ENCODE measurements at regions not wholly inside any gene's neighbourhood (a gene's known extent, or its start where the extent isn't known, plus 50 kb on each side); places are given as distances from the start of the nearest gene placed in this dataset.

DNA sequence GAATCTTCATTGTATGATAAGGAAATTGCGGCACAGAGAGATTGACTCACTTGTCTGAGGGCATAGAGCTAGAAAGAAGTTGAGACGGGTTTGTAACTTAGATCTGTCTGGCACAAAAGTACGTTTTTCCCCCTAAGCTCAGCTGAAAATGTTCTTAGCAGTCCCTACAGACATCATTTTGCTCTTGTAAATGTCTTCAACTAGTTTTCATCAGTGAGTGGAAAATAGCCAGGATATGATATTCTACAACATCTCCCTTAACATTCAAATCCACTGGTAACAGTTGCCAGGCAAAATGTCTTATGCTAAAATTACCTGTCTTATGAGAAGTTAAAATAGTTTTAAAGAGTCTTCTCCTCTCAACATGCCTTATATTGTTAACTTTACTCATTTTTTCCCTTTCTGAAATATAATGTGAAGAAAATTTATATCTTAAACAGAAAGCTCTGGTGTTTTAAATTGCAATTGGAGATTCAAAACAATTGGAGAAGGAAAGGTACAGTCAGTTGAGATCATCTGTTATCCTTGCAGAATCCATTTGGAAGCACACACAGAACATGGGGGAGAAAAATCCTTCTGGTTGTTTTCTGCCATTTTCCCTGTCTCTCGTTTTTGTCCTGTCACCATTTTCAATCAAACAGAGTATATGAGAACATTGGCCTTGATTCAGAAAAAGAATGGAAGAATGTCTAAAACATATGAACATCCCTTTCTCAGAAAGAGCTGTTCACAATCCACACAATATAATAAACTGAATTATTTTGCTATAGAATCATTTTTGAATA, 255.0 kb downstream of the TRIB2 start:
- no peak for DNase-seq

DNA sequence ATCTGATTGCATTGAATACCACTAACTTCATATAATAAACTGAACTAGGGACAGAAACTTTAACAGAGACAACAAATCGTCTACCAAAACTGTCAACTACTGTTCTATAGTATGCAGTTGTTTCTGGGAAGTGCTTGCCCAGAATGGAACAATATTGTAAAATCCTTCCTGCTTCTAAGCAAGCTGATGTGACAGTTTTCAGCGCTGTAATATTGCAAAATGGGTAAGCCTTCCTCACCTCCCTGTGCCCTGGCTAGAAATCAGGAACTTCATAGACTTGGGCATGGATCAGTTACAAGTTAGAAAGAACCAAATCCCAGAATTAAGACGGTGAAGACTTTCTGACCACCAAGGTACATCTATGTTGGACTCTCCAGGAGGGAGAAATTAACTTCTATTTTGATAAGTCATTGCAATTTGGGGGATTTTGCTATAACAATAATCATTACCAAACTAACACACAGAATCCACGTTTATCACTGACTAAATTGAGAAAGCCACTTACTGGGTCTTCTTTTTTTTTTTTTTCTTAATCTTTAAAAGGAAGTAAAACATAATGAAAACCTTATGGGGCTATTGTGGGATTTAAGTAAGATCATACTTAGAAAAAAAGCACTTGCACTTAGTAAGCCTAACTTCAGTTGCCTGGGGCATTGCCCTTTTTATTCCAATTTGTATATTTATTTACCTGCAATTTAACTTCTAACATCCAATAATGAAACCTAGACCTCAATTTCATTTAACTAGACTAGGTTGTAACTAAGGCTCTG, 261.5 kb downstream of the TRIB2 start:
- peak; percentile 12 for DNase-seq

GRCh38 chr2:12979066-12979465, 262.3 kb downstream of the TRIB2 start:
- DNase-seq: no peak

- no peak for DNase-seq
Measured at GRCh38 chr2:12980817-12981216, 264.1 kb downstream of the TRIB2 start.

DNA sequence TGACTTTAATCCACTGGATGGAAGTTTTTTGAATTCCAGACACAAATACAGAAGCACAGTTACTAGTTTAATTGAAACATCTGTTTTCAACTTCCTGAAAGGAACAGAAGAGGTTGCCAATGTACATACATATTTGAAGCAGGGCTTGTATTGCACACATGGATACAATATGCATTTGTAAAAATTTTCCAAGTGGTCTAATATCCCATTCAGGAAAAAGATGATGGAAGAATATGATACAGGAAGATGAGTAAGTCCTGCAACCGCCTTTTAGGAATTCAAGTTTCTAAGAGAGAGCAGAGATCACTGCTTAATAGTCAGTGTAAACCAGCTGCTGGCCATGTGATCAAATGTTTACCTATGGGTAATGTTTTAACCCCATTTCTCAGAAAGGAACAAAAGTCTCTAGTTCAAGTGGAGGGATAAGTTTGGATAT, 265.4 kb downstream of the TRIB2 start:
- DNase-seq: peak; percentile 88

- no peak for DNase-seq
Measured at GRCh38 chr2:12987246-12987645, 270.5 kb downstream of the TRIB2 start.

DNA sequence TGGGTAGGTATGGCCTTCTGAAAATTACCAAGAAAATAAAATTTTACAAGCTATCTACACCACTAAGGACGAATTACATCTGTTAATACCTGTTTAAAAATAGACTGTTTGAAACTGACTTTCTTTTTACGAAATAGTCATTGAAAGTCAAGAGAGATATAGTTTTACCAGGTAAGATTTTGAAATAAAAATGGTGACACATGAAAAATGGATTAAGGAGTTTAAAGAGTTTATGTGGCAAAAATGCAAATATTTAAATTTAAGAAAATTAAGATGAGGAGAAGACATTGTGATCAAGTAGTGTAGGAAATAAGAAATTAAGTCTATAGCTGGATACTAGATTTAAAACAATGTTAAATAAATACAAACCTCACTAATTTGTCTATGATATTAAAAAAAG, 271.5 kb downstream of the TRIB2 start:
- DNase-seq: no peak

- DNase-seq: no peak
Measured at GRCh38 chr2:12990523-12990922, 273.8 kb downstream of the TRIB2 start.

DNA sequence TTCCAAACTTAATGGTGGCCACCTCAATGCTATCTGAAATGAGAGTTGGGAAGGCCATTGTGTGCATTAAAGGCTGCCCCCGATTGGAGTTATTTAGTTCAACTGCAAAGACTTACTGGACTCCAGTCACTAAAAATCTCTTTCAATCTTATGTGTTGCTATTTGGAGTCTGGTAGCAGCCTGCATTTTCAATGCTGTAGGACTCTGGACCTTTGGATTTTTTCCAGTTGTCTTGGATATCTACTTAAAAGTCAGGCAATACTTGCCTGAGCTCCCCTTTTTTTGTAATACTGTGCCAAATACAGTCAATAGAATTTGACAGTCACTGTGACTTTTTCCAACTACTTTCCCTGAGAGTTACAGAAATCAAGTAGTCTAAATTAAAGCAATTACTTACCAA, 281.9 kb downstream of the TRIB2 start:
- no peak for DNase-seq

- peak; percentile 13 for DNase-seq
Measured at GRCh38 chr2:13000664-13001363, 284.1 kb downstream of the TRIB2 start.

DNA sequence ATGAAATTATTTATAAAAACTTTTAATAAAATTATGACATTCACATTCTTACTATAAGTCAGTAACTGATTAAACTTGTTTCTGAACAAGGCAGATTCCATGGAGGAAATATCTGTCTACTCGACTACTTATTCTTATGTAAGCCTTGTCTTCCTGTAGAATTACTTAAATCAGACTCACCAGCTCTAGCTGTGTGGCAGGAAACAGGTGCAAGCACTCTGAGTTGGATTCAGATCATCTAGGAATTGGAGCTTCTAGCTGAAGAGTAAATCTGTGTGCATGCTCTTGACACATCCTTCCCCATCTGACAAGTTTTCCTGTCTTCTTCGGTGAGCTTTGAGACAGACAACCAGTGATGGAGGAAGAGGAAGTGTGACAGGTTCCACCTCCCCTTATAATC, 284.7 kb downstream of the TRIB2 start:
- no peak for DNase-seq

- DNase-seq: no peak
Measured at GRCh38 chr2:13002536-13003331, 286.0 kb downstream of the TRIB2 start.

GRCh38 chr2:13003500-13003899, 286.8 kb downstream of the TRIB2 start:
- DNase-seq: peak; percentile 21

DNA sequence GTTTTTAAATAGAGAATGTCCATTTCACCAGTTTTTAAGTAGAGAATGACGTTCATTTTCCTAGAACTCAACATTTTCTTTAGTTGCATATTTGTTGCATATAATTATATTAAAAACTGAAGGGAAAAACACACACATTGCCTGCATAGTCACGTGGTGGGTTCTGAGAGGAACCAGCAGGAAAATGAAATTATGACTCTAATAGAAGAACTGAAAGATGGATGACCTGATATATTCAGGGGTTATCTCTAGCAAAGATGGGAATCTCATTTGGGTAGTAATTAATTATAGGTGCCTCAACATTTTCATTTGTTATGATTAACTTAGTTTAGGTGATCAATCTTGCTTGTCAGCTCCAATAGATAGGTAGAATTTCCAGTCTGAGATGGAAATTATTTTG, 288.3 kb downstream of the TRIB2 start:
- no peak for DNase-seq

GRCh38 chr2:13005761-13006335, 289.1 kb downstream of the TRIB2 start:
- no peak for DNase-seq

DNA sequence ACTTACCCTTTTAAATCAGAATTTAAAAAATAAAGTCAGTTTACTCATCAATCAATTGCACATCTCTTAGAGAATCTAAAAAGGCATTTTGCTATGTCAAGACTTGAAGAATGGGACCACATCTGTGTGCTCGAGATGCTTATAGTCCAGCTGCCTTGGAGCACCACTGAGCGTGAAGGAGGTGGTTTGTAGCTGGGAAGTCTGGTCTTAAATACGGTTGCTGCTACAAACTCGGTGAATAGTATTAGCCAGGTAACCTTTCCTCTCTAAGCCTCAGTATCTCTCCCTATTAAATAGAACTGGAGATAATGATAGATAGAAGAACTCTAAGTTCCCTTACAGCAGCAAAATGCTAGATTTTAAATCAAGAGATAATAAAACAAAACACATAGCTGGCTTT, 289.7 kb downstream of the TRIB2 start:
- DNase-seq: no peak

DNA sequence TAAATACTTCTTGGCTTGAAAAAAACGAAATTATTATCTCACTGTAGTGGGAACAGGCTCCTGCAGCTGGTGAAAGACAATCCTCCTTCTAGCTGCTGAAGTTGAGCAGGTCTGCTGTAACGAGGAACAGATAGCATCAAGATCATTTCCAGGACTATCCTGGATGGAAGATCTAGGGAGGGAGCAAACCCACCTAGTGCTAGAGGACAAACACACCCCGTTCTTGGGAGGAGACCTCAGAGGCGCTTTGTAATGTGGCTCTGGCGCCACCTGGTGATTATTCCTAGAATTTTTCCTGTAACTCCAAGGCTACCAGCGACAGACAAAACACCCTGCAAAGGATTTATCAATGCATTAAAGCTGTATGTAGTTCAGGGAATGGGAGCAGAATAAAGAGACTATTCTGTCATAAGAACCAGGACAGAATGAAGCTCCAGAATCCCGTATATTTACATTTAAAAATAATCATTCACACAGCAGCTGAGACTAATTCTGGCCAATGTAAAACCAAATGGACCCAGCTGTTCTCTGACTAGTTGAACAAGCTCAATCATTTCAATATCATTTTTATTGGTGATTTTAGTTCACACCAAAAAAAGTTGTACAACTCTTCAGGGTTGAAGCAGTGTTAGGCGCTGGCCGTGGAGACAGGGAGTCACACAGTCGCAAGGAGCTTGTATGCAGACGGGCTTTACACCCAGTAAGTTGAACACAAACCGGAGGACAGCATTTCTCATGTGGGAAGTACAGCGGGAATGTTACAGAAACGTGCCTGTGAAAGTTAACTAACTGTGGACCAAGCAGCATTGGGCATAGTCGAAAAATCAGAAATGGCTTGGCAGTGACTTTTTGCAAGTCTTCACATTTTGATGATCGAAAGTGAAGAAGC, 290.3 kb downstream of the TRIB2 start:
- DNase-seq: peak; percentile 67

- DNase-seq: peak; percentile 49
Measured at GRCh38 chr2:13009027-13009642, 292.4 kb downstream of the TRIB2 start.

- DNase-seq: no peak
Measured at GRCh38 chr2:13010283-13010682, 293.5 kb downstream of the TRIB2 start.

DNA sequence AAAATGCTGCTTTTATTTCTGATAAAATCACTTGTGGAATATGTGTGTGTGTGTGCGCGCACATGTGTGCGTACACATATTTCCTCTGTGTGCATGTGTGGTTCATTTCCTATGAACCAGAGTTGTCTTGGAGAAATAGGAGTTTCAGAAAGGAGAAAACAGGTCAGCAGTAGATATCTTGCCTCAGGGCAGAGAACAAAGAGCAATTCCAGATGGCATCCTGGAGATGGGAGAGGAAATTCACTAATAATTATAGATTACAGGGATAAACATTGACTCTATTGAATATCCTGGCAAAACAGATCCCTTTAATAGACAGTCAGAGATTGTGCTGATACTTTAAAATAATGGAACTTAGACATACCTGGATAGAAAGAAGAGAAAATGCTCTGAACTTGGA, 298.0 kb downstream of the TRIB2 start:
- DNase-seq: no peak

Measured in fibroblast of skin of abdomen (primary cell).